HepG2 (cell line): ENCODE measurements at regions not wholly inside any gene's neighbourhood (a gene's known extent, or its start where the extent isn't known, plus 50 kb on each side); places are given as distances from the start of the nearest gene placed in this dataset.

Source experiments
- ATAC-seq: fragments of 200-7000 bp; cut with Tn5 transposase; 3 replicates; pipeline ENCODE4 v1.9.1; 2020; ENCODE audit warnings: mild to moderate bottlenecking, moderate library complexity
- BruUV-seq: library from RNA; stranded (reverse); fragments of 400-500 nt; replicated peaks from 2 replicates; lab custom pipeline; 2021; lab: Mats Ljungman, UMichigan
- CTCF ChIA-PET: fragments of 300-600 bp; formaldehyde crosslinking; extraction: SDS; loops from one replicate; lab custom pipeline; 2021; ENCODE audit warnings: low total read pairs, inconsistent platforms, low intra/inter-chr PET ratio; lab: Yijun Ruan, JAX
- POLR2A ChIA-PET: fragments of 350-600 bp; sonication (Branson Sonifier 250); formaldehyde crosslinking; loops from one replicate; lab custom pipeline; 2020; ENCODE audit warnings: antibody characterized with exemption, inconsistent platforms; lab: Yijun Ruan, JAX
- DNase-seq: peaks from one replicate; pipeline ENCODE4 v3.0.0-alpha.2; 2015; ENCODE audit warnings: low spot score
- FAIRE-seq: peaks from 3 replicates; lab custom pipeline; 2011; peaks lifted over from hg19 to GRCh38; lab: Jason Lieb, UNC
- H2AFZ ChIP-seq: one replicate; pipeline ENCODE4 v1.6.1; 2011; ENCODE audit warnings: low read length, inconsistent platforms
- H3K27ac ChIP-seq: fragments of 300-600 bp; 3 replicates; pipeline ENCODE4 v1.8.0; 2011; ENCODE audit warnings: mixed run types, mild to moderate bottlenecking, mixed read lengths, low read length, inconsistent platforms; ENCODE audit not compliant: insufficient read depth; ENCODE audit errors: extremely low read length
- H3K27me3 ChIP-seq, 2 experiments: fragments of 200-600 bp in 1 of 2; 2 replicates in 1 of 2; 3 replicates in 1 of 2; pipeline versions ENCODE4 v1.6.0 to v1.8.0; 2011; ENCODE audit warnings: low read length in 2 of 2, mild to moderate bottlenecking in 2 of 2, moderate library complexity in 2 of 2, inconsistent platforms in 1 of 2; ENCODE audit not compliant: insufficient read depth in 2 of 2, control insufficient read depth in 1 of 2
- H3K36me3 ChIP-seq, 2 experiments: fragments of 200-600 bp in 1 of 2; replicated peaks in 1 of 2; 2 replicates in 1 of 2; 3 replicates in 1 of 2; pipeline versions ENCODE4 v1.5.1 to v1.8.0; 2011; ENCODE audit warnings: low read length in 2 of 2, inconsistent platforms in 1 of 2; ENCODE audit not compliant: insufficient read depth in 2 of 2, control insufficient read depth in 1 of 2
- H3K4me1 ChIP-seq: 2 replicates; pipeline ENCODE4 v1.5.1; 2012; ENCODE audit warnings: low read length, inconsistent platforms; ENCODE audit not compliant: insufficient read depth
- H3K4me2 ChIP-seq: 2 replicates; pipeline ENCODE4 v1.6.0; 2011; ENCODE audit warnings: low read depth, low read length, inconsistent platforms
- H3K4me3 ChIP-seq, 3 experiments: fragments of 200-600 bp in 1 of 3; sonication (generic), shearing (Covaris generic) in 1 of 3; replicated peaks in 1 of 3; 2 replicates each; pipeline ENCODE4 v1.5.1; 2011 to 2016; ENCODE audit warnings: low read length in 3 of 3, inconsistent platforms in 2 of 3, low read depth in 2 of 3, mild to moderate bottlenecking in 2 of 3, control low read depth in 1 of 3, mixed read lengths in 1 of 3; ENCODE audit not compliant: insufficient read depth in 1 of 3
- H3K79me2 ChIP-seq: one replicate; pipeline ENCODE4 v1.6.1; 2011; ENCODE audit warnings: low read length, inconsistent platforms; ENCODE audit not compliant: insufficient read depth
- H3K9ac ChIP-seq: 2 replicates; pipeline ENCODE4 v1.6.0; 2011; ENCODE audit warnings: mild to moderate bottlenecking, low read depth, low read length, inconsistent platforms; ENCODE audit not compliant: insufficient read depth
- H3K9me3 ChIP-seq: 2 replicates; pipeline ENCODE4 v1.5.1; 2012; ENCODE audit warnings: mild to moderate bottlenecking, low read length
- H4K20me1 ChIP-seq: 2 replicates; pipeline ENCODE4 v1.6.0; 2011; ENCODE audit warnings: inconsistent platforms, mild to moderate bottlenecking, low read length, moderate library complexity; ENCODE audit not compliant: insufficient read depth
- ARID5B ChIP-seq: IDR thresholded peaks from 2 replicates; pipeline ENCODE4 v1.4.0; 2020; ENCODE audit warnings: mild to moderate bottlenecking, missing genetic modification reagents
- CAMTA2 ChIP-seq: sonication (generic); formaldehyde crosslinking; IDR thresholded peaks from 2 replicates; pipeline ENCODE4 v1.4.0; 2020; ENCODE audit warnings: mild to moderate bottlenecking, missing genetic modification reagents, borderline replicate concordance
- ELK4 ChIP-seq: sonication (generic); formaldehyde crosslinking; IDR thresholded peaks from 2 replicates; pipeline ENCODE4 v1.9.0; 2021; ENCODE audit warnings: missing genetic modification reagents, borderline replicate concordance
- FOXK1 ChIP-seq: sonication (generic); formaldehyde crosslinking; IDR thresholded peaks from 2 replicates; pipeline ENCODE4 v1.4.0; 2020; ENCODE audit warnings: low read depth, missing genetic modification reagents, borderline replicate concordance
- HNRNPH1 ChIP-seq: fragments of 200-400 bp; formaldehyde crosslinking; optimal IDR thresholded peaks from 2 replicates; pipeline ENCODE3; 2017; ENCODE audit warnings: mild to moderate bottlenecking, low read depth, low read length
- KAT8 ChIP-seq: IDR thresholded peaks from 2 replicates; pipeline ENCODE4 v1.6.1; 2016; ENCODE audit warnings: missing genetic modification reagents, missing compliant biosample characterization
- SMARCC2 ChIP-seq: fragments of 450-650 bp; IDR thresholded peaks from 2 replicates; pipeline ENCODE4 v1.6.1; 2017; ENCODE audit warnings: antibody characterized with exemption, mild to moderate bottlenecking
- TOE1 ChIP-seq: sonication (generic); formaldehyde crosslinking; IDR thresholded peaks from 2 replicates; pipeline ENCODE4 v1.4.0; 2020; ENCODE audit warnings: mild to moderate bottlenecking, missing genetic modification reagents
- ZBTB39 ChIP-seq: sonication (generic); formaldehyde crosslinking; IDR thresholded peaks from 2 replicates; pipeline ENCODE4 v1.5.0; 2020; ENCODE audit warnings: missing genetic modification reagents
- ZBTB42 ChIP-seq: sonication (generic); formaldehyde crosslinking; IDR thresholded peaks from 2 replicates; pipeline ENCODE4 v1.5.0; 2020; ENCODE audit warnings: mild to moderate bottlenecking, missing genetic modification reagents
- ZNF280D ChIP-seq: sonication (generic); formaldehyde crosslinking; IDR thresholded peaks from 2 replicates; pipeline ENCODE4 v1.5.1; 2020; ENCODE audit warnings: mild to moderate bottlenecking, missing genetic modification reagents
- ZNF44 ChIP-seq: sonication (generic); formaldehyde crosslinking; IDR thresholded peaks from 2 replicates; pipeline ENCODE4 v1.5.1; 2020; ENCODE audit warnings: mild to moderate bottlenecking, missing genetic modification reagents
- ZNF598 ChIP-seq: sonication (generic); formaldehyde crosslinking; IDR thresholded peaks from 2 replicates; pipeline ENCODE4 v1.5.1; 2020; ENCODE audit warnings: mild to moderate bottlenecking, missing genetic modification reagents, borderline replicate concordance
- WGBS: methylation state at CpG from one replicate; pipeline ENCODE4 v1.1.6; 2017; ENCODE audit warnings: low lambda C conversion rate; 5-methylcytosine and 5-hydroxymethylcytosine counted together
- in situ Hi-C: cut with HindIII; loops from 2 replicates; pipeline ENCODE4 v1.10.0; 2017; ENCODE audit warnings: low pct_unique_long_range_greater_than_20kb; ENCODE audit not compliant: extremely low pct_ligation_motif_present
- intact Hi-C: fragments of 100-400 bp; cut with micrococcal nuclease; formaldehyde crosslinking; loops from one replicate; pipeline ENCODE4 v1.10.0; 2022; ENCODE audit not compliant: unreplicated experiment

- ChIA-PET POLR2A (no interaction called here), CTCF (no interaction called here)
- no peak overlapping the region for H3K27ac ChIP-seq
- no peak for FAIRE-seq
- H3K9me3 ChIP-seq: no peaks in the 10 kb centered on the region
- H3K9ac ChIP-seq: no peak overlapping the region
- ATAC-seq: no peak
- 19% methylated on average over 5 of the region's 5 CpGs for WGBS
- no peaks in the 10 kb centered on the region for H3K36me3 ChIP-seq
- BruUV-seq: no TSS peak
- in situ Hi-C loops (no loop called here), intact Hi-C loops (no loop called here)
- peaks cover 1 to 55% of the 10 kb centered on the region in 2 experiments; a peak in 4 of 5 replicates for H3K27me3 ChIP-seq
- no peaks in the 10 kb centered on the region for H4K20me1 ChIP-seq
- no peaks in the 10 kb centered on the region for H3K79me2 ChIP-seq
- DNase-seq: no peak
- H3K4me1 ChIP-seq: no peaks in the 10 kb centered on the region
- H2AFZ ChIP-seq: no peak overlapping the region
- H3K4me2 ChIP-seq: no peak overlapping the region
- H3K4me3 ChIP-seq: no peak overlapping the region
- TF ChIP-seq ZBTB42 (CRISPR knock-in tag) (no peak), ZNF598 (no peak), ELK4 (CRISPR knock-in tag) (no peak), ZBTB39 (CRISPR knock-in tag) (no peak), ZNF280D (CRISPR knock-in tag) (no peak), ARID5B (CRISPR knock-in tag) (no peak), ZNF44 (no peak), CAMTA2 (CRISPR knock-in tag) (no peak), FOXK1 (CRISPR knock-in tag) (no peak), TOE1 (CRISPR knock-in tag) (no peak), HNRNPH1 (no peak), KAT8 (CRISPR knock-in tag) (no peak), SMARCC2 (no peak)
Measured at GRCh38 chr1:11380500-11380899, 98.5 kb upstream of the DISP3 start.
